Suprapubic skin (tissue), 4 donors: ENCODE measurements at regions not wholly inside any gene's neighbourhood (a gene's known extent, or its start where the extent isn't known, plus 50 kb on each side); places are given as distances from the start of the nearest gene placed in this dataset.

ENCODE experiments used
- EP300 ChIP-seq: sonication (generic); formaldehyde crosslinking; IDR thresholded peaks from one replicate; pipeline ENCODE4 v1.6.1; 2017; ENCODE audit warnings: antibody characterized with exemption
- POLR2A ChIP-seq, 2 donors: fragments of 450-650 bp; IDR thresholded peaks; one replicate each; pipeline ENCODE4 v1.6.1; 2017; ENCODE audit warnings: antibody characterized with exemption in 2 of 2, mild to moderate bottlenecking in 2 of 2, moderate library complexity in 2 of 2
- POLR2AphosphoS5 ChIP-seq, 3 donors: sonication (generic); formaldehyde crosslinking; IDR thresholded peaks; one replicate each; pipeline ENCODE4 v1.6.1; 2017; ENCODE audit warnings: antibody characterized with exemption in 3 of 3
- TF ChIP-seq, protein P1 (sequence below), 2 donors: fragments of 200-600 bp in 1 of 2; fragments of 450-650 bp in 1 of 2; sonication (generic) in 1 of 2; IDR thresholded peaks; one replicate each; pipeline ENCODE4 v1.5.1; 2016 to 2019; ENCODE audit warnings: antibody characterized with exemption in 2 of 2, mild to moderate bottlenecking in 1 of 2, moderate library complexity in 1 of 2

GRCh38 chr20:60372275-60372674 is 414.1 kb downstream of the CDH26 start:
- TF ChIP-seq, protein P1, sequence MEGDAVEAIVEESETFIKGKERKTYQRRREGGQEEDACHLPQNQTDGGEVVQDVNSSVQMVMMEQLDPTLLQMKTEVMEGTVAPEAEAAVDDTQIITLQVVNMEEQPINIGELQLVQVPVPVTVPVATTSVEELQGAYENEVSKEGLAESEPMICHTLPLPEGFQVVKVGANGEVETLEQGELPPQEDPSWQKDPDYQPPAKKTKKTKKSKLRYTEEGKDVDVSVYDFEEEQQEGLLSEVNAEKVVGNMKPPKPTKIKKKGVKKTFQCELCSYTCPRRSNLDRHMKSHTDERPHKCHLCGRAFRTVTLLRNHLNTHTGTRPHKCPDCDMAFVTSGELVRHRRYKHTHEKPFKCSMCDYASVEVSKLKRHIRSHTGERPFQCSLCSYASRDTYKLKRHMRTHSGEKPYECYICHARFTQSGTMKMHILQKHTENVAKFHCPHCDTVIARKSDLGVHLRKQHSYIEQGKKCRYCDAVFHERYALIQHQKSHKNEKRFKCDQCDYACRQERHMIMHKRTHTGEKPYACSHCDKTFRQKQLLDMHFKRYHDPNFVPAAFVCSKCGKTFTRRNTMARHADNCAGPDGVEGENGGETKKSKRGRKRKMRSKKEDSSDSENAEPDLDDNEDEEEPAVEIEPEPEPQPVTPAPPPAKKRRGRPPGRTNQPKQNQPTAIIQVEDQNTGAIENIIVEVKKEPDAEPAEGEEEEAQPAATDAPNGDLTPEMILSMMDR (IDR thresholded peaks at IDR 0.05), result no peak
- TF ChIP-seq POLR2AphosphoS5 (IDR thresholded peaks at IDR 0.05), result no peak
- no peak for TF ChIP-seq EP300
- TF ChIP-seq POLR2A (IDR thresholded peaks at IDR 0.05), result no peak
